ENCODE measurements at regions not wholly inside any gene's neighbourhood (a gene's known extent, or its start where the extent isn't known, plus 50 kb on each side); places are given as distances from the start of the nearest gene placed in this dataset.

DNA sequence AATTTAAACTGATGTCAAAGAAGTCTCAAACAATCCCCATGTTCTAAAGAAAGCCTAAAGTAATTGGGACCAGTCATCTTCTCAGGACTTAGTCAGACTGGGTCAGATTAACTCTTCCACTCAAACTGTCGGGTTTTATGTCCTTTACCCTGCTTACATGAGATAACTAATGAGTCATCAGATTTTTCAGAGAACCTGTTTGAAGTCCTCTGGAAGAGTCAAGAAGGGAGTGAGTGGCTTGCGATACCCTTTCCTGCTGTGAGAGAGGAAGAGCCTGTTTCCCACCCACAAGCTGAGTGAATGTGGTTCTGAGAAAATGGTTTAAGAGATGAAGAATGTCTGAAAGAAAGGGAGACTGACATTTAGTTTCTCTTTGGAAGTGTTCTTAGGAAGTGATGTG, 1866.7 kb upstream of the C9orf72 start:
- TF ChIP-seq, protein P1, sequence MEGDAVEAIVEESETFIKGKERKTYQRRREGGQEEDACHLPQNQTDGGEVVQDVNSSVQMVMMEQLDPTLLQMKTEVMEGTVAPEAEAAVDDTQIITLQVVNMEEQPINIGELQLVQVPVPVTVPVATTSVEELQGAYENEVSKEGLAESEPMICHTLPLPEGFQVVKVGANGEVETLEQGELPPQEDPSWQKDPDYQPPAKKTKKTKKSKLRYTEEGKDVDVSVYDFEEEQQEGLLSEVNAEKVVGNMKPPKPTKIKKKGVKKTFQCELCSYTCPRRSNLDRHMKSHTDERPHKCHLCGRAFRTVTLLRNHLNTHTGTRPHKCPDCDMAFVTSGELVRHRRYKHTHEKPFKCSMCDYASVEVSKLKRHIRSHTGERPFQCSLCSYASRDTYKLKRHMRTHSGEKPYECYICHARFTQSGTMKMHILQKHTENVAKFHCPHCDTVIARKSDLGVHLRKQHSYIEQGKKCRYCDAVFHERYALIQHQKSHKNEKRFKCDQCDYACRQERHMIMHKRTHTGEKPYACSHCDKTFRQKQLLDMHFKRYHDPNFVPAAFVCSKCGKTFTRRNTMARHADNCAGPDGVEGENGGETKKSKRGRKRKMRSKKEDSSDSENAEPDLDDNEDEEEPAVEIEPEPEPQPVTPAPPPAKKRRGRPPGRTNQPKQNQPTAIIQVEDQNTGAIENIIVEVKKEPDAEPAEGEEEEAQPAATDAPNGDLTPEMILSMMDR (conservative IDR thresholded peaks at IDR 0.05; ENCODE audit: low read depth, low read length) = no peak
- TF ChIP-seq POLR2A (IDR thresholded peaks at IDR 0.05; ENCODE audit: low read depth, low read length) = no peak
- TF ChIP-seq MXI1 (IDR thresholded peaks at IDR 0.05; ENCODE audit: borderline replicate concordance, low read depth, low read length) = no peak
